ENCODE measurements at regions not wholly inside any gene's neighbourhood (a gene's known extent, or its start where the extent isn't known, plus 50 kb on each side); places are given as distances from the start of the nearest gene placed in this dataset.

GRCh38 chr20:52766645-52767435 lies 205.3 kb upstream of the TSHZ2 start:
- TF ChIP-seq CTCF (IDR thresholded peaks at IDR 0.05): no peak
- no peak for TF ChIP-seq POLR2A (IDR thresholded peaks at IDR 0.05)
- Histone ChIP-seq H3K4me1 (no peaks in the 10 kb centered on the region), H3K9me3 (no peaks in the 10 kb centered on the region), H3K4me3 (replicated peaks in 1 of 3) (no peak overlapping the region), H3K27me3 (no peaks in the 10 kb centered on the region), H3K27ac (no peak overlapping the region), H3K36me3 (no peaks in the 10 kb centered on the region)
- intact Hi-C loops (cut with DNase I): no loop called here
- no peak for DNase-seq
- 74% methylated on average over 7 of the region's 7 CpGs for WGBS, 2 donors

GRCh38 chr20:52763321-52763853 lies 208.8 kb upstream of the TSHZ2 start:
- TF ChIP-seq CTCF (IDR thresholded peaks at IDR 0.05) (no peak), POLR2A (IDR thresholded peaks at IDR 0.05) (no peak)
- no peaks in the 10 kb centered on the region for H3K36me3 ChIP-seq
- H3K9me3 ChIP-seq: no peaks in the 10 kb centered on the region
- DNase-seq: no peak
- no peaks in the 10 kb centered on the region for H3K27me3 ChIP-seq
- no peak overlapping the region for H3K27ac ChIP-seq
- intact Hi-C loops (cut with DNase I): no loop called here
- H3K4me3 ChIP-seq (replicated peaks in 1 of 3): no peak overlapping the region
- 87 to 89% methylated on average over 9 of the region's 9 CpGs for WGBS, 2 donors
- no peaks in the 10 kb centered on the region for H3K4me1 ChIP-seq

- no peaks in the 10 kb centered on the region for H3K9me3 ChIP-seq
- no peaks in the 10 kb centered on the region for H3K36me3 ChIP-seq
- no peak overlapping the region for H3K27ac ChIP-seq
- WGBS, 2 donors: 54 to 59% methylated on average over 1 of the region's 1 CpG
- H3K4me3 ChIP-seq (replicated peaks in 1 of 3): no peak overlapping the region
- H3K27me3 ChIP-seq: no peaks in the 10 kb centered on the region
- TF ChIP-seq CTCF (IDR thresholded peaks at IDR 0.05) (no peak), POLR2A (IDR thresholded peaks at IDR 0.05) (no peak)
- intact Hi-C loops (cut with DNase I): no loop called here
- DNase-seq: no peak
- no peaks in the 10 kb centered on the region for H3K4me1 ChIP-seq
Observed at GRCh38 chr20:52761867-52762266, 210.3 kb upstream of the TSHZ2 start.

- 94 to 96% methylated on average over 3 of the region's 3 CpGs for WGBS, 2 donors
- H3K36me3 ChIP-seq: no peaks in the 10 kb centered on the region
- intact Hi-C loops (cut with DNase I): no loop called here
- DNase-seq: no peak
- no peaks in the 10 kb centered on the region for H3K4me1 ChIP-seq
- no peak overlapping the region for H3K27ac ChIP-seq
- H3K9me3 ChIP-seq: no peaks in the 10 kb centered on the region
- H3K27me3 ChIP-seq: no peaks in the 10 kb centered on the region
- TF ChIP-seq CTCF (IDR thresholded peaks at IDR 0.05): no peak
- no peak for TF ChIP-seq POLR2A (IDR thresholded peaks at IDR 0.05)
- no peak overlapping the region for H3K4me3 ChIP-seq (replicated peaks in 1 of 3)
Observed at GRCh38 chr20:52760791-52761190, 211.4 kb upstream of the TSHZ2 start.

GRCh38 chr20:52757411-52757810 lies 214.7 kb upstream of the TSHZ2 start:
- TF ChIP-seq POLR2A (IDR thresholded peaks at IDR 0.05) (no peak), CTCF (IDR thresholded peaks at IDR 0.05) (no peak)
- no peak for DNase-seq
- Histone ChIP-seq H3K27ac (no peak overlapping the region), H3K36me3 (no peaks in the 10 kb centered on the region), H3K27me3 (no peaks in the 10 kb centered on the region), H3K9me3 (no peaks in the 10 kb centered on the region), H3K4me1 (no peaks in the 10 kb centered on the region), H3K4me3 (replicated peaks in 1 of 3) (no peak overlapping the region)
- WGBS, 2 donors: 61 to 68% methylated on average over 3 of the region's 3 CpGs
- intact Hi-C loops (cut with DNase I): no loop called here
